ENCODE measurements at regions not wholly inside any gene's neighbourhood (a gene's known extent, or its start where the extent isn't known, plus 50 kb on each side); places are given as distances from the start of the nearest gene placed in this dataset.

GRCh38 chr1:219373616-219373935 is 199.9 kb downstream of the LYPLAL1 start:
- no peak for TF ChIP-seq CTCF (IDR thresholded peaks at IDR 0.05)
- ATAC-seq (ENCODE audit: low FRiP score) (no peak), DNase-seq (ENCODE audit: low spot score) (no peak)

- ATAC-seq (ENCODE audit: low FRiP score) (no peak), DNase-seq (ENCODE audit: low spot score) (no peak)
- no peak for TF ChIP-seq CTCF (IDR thresholded peaks at IDR 0.05)
Measured at GRCh38 chr1:219372916-219373615, 199.4 kb downstream of the LYPLAL1 start.

GRCh38 chr1:219371471-219371870 is 197.8 kb downstream of the LYPLAL1 start:
- ATAC-seq (ENCODE audit: low FRiP score), result no peak
- no peak for DNase-seq (ENCODE audit: low spot score)
- no peak for TF ChIP-seq CTCF (IDR thresholded peaks at IDR 0.05)

GRCh38 chr1:219367496-219367895 is 193.8 kb downstream of the LYPLAL1 start:
- ATAC-seq (ENCODE audit: low FRiP score) (no peak), DNase-seq (ENCODE audit: low spot score) (no peak)
- no peak for TF ChIP-seq CTCF (IDR thresholded peaks at IDR 0.05)

- TF ChIP-seq CTCF (IDR thresholded peaks at IDR 0.05), result no peak
- DNase-seq (ENCODE audit: low spot score) (no peak), ATAC-seq (ENCODE audit: low FRiP score) (no peak)
Measured at GRCh38 chr1:219365451-219365850, 191.8 kb downstream of the LYPLAL1 start.

GRCh38 chr1:219362702-219363101 is 189.0 kb downstream of the LYPLAL1 start:
- ATAC-seq (ENCODE audit: low FRiP score), result no peak
- DNase-seq (ENCODE audit: low spot score), result no peak
- no peak for TF ChIP-seq CTCF (IDR thresholded peaks at IDR 0.05)

GRCh38 chr1:219359126-219359525 is 185.4 kb downstream of the LYPLAL1 start:
- TF ChIP-seq CTCF (IDR thresholded peaks at IDR 0.05), result no peak
- ATAC-seq (ENCODE audit: low FRiP score) (no peak), DNase-seq (ENCODE audit: low spot score) (no peak)

Measured in omental fat pad (tissue), 3 donors.